T-helper 1 cell treated with Interleukin-12 subunit alpha and Interleukin-12 subunit beta and Interleukin-4 antibody, amounts not matched to agents 30 μg/mL and 1 μg/mL, for 36 hours (primary cell): ENCODE measurements at regions not wholly inside any gene's neighbourhood (a gene's known extent, or its start where the extent isn't known, plus 50 kb on each side); places are given as distances from the start of the nearest gene placed in this dataset.
"Not testable (repeated sequence)": the region's sequence is repeated elsewhere in the genome, so short reads cannot be mapped to it uniquely, and the experiment has no call there.

Experiments used
- H3K27ac Mint-ChIP-seq: one replicate; pipeline ENCODE4 v1.8.0; 2021; ENCODE audit warnings: mild to moderate bottlenecking, mixed read lengths
- H3K27me3 Mint-ChIP-seq: one replicate; pipeline ENCODE4 v1.8.0; 2021; ENCODE audit warnings: low read depth, mixed read lengths
- H3K36me3 Mint-ChIP-seq: one replicate; pipeline ENCODE4 v1.8.0; 2021; ENCODE audit warnings: low read depth, mixed read lengths
- H3K4me1 Mint-ChIP-seq: one replicate; pipeline ENCODE4 v1.8.0; 2021; ENCODE audit warnings: low read depth, mixed read lengths
- H3K4me3 Mint-ChIP-seq: one replicate; pipeline ENCODE4 v1.8.0; 2021; ENCODE audit warnings: mild to moderate bottlenecking, moderate library complexity, mixed read lengths
- H3K9me3 Mint-ChIP-seq: one replicate; pipeline ENCODE4 v1.8.0; 2021; ENCODE audit warnings: mixed read lengths

DNA sequence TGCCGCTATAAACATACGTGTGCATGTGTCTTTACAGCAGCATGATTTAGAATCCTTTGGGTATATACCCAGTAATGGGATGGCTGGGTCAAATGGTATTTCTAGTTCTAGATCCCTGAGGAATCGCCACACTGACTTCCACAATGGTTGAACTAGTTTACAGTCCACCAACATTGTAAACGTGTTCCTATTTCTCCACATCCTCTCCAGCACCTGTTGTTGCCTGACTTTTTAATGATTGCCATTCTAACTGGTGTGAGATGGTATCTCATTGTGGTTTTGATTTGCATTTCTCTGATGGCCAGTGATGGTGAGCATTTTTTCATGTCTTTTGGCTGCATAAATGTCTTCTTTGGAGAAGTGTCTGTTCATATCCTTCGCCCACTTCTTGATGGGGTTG is 121.1 kb downstream of the CRYBB2 start:
- not testable (repeated sequence) for H3K9me3 Mint-ChIP-seq

GRCh38 chr22:25344366-25344765 is 124.9 kb downstream of the CRYBB2 start:
- H3K36me3 Mint-ChIP-seq, H3K4me1 Mint-ChIP-seq, H3K4me3 Mint-ChIP-seq, H3K27ac Mint-ChIP-seq, H3K9me3 Mint-ChIP-seq, H3K27me3 Mint-ChIP-seq: not testable (repeated sequence)

More for the DNA sequence above, 121.1 kb downstream of the CRYBB2 start:
- H3K27ac Mint-ChIP-seq, H3K27me3 Mint-ChIP-seq, H3K4me3 Mint-ChIP-seq, H3K4me1 Mint-ChIP-seq, H3K36me3 Mint-ChIP-seq: not testable (repeated sequence)

DNA sequence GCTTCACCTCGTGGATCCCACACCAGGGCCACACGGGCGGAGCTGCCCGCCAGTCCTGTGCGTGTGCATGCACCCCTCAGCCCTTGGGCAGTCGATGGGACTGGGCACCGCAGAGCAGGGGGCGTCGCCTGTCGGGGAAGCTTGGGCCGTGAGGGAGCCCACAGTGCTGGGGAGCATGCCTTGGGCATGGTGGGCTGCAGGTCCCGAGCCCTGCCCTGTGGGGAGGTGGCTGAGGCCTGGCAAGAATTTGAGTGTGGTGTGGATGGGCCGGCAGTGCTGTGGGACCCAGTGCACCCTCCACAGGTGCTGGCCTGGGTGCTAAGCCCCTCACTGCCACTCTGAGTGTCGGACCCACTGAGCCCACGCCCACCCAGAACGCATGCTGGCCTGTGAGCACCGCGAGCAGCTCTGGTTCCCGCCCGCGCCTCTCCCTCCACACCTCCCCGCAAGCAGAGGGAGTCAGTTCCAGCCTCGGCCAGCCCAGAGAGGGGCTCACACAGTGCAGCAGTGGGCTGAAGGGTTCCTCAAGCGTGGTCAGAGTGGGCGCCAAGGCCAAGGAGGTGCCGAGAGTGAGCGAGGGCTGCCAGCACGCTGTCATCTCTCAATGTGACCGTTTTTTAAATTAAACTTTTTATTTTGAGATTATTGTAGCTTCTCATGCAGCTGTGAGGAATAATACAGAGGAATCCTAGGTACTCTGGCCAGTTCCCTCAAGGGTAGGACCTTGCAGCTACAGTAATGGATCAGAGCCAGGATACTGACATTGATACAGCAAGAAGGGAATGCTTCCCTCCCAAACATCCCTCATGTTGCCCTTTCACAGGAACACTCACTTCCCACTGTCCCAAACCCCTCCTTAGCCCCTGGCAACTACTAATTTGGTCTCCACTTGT is 127.7 kb downstream of the CRYBB2 start:
- no peak overlapping the region for H3K27ac Mint-ChIP-seq
- H3K4me1 Mint-ChIP-seq: no peaks in the 10 kb centered on the region
- H3K9me3 Mint-ChIP-seq: peaks cover 1% of the 10 kb centered on the region
- H3K36me3 Mint-ChIP-seq: peaks cover 4% of the 10 kb centered on the region
- no peaks in the 10 kb centered on the region for H3K27me3 Mint-ChIP-seq
- H3K4me3 Mint-ChIP-seq: no peak overlapping the region

DNA sequence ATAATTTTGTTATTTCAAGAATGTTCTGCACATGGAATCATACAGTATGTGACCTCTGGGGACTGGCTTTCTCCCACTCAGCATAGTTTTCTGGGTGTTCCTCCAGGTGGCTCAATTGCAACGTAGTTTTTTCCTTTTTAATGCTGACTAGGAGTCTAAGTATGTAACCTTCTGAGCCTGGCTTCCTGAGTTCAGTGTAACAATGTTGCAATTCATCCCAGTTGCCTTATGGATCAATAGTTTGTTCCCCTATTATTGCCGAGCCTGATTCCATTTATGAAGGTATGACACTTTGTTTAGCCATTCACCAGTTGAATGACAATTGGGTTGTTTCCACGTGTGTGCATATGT is 128.3 kb downstream of the CRYBB2 start:
- Mint-ChIP-seq H3K4me3 (no peak overlapping the region), H3K36me3 (peaks cover 4% of the 10 kb centered on the region), H3K27ac (no peak overlapping the region), H3K9me3 (no peaks in the 10 kb centered on the region), H3K4me1 (no peaks in the 10 kb centered on the region), H3K27me3 (no peaks in the 10 kb centered on the region)

- no peak overlapping the region for H3K27ac Mint-ChIP-seq
- H3K9me3 Mint-ChIP-seq: no peaks in the 10 kb centered on the region
- no peaks in the 10 kb centered on the region for H3K4me1 Mint-ChIP-seq
- H3K36me3 Mint-ChIP-seq: peaks cover 6% of the 10 kb centered on the region
- H3K27me3 Mint-ChIP-seq: no peaks in the 10 kb centered on the region
- H3K4me3 Mint-ChIP-seq: no peak overlapping the region
Measured at GRCh38 chr22:25348391-25348790, 129.0 kb downstream of the CRYBB2 start.

DNA sequence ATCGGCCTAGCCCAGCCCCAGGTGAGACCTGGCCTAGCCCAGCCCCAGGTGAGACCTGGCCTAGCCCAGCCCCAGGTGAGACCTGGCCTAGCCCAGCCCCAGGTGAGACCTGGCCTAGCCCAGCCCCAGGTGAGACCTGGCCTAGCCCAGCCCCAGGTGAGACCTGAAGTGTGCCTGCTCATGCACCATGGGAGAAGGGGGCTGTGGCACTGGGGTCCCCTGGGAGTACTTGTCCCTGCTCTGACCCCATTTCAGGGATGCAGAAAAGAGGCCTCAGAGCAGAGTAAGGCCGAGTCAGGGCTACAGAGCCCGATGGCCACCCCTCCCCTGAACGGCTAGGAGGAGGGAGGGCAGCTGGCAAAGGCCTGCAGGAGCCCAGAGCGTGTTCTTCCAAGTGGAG is 129.6 kb downstream of the CRYBB2 start:
- not testable (repeated sequence) for H3K36me3 Mint-ChIP-seq, H3K4me3 Mint-ChIP-seq, H3K9me3 Mint-ChIP-seq, H3K4me1 Mint-ChIP-seq, H3K27me3 Mint-ChIP-seq, H3K27ac Mint-ChIP-seq

DNA sequence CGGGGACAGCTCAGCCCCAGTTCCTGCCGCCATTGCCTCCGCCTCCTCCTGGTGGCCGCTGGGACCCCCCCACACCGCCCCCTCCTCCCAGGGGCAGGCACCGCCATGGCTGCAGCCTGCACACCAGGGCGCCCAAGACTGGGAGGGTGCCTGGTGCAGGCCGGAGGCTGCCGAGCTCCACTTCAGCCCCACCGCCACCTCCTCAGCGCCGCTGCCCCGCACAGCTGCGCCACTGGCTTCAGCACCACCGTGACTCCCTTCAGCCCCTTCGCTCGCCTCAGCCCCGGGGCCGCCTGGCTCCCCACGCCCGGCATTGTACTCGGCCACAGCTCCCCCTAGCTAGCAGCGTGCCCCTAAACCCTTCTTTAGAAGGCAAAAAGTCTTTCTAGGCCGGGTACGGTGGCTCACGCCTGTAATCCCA is 131.1 kb downstream of the CRYBB2 start:
- Mint-ChIP-seq H3K27me3 (no peaks in the 10 kb centered on the region), H3K4me3 (no peak overlapping the region), H3K36me3 (peaks cover 10% of the 10 kb centered on the region), H3K27ac (no peak overlapping the region), H3K9me3 (no peaks in the 10 kb centered on the region), H3K4me1 (no peaks in the 10 kb centered on the region)

DNA sequence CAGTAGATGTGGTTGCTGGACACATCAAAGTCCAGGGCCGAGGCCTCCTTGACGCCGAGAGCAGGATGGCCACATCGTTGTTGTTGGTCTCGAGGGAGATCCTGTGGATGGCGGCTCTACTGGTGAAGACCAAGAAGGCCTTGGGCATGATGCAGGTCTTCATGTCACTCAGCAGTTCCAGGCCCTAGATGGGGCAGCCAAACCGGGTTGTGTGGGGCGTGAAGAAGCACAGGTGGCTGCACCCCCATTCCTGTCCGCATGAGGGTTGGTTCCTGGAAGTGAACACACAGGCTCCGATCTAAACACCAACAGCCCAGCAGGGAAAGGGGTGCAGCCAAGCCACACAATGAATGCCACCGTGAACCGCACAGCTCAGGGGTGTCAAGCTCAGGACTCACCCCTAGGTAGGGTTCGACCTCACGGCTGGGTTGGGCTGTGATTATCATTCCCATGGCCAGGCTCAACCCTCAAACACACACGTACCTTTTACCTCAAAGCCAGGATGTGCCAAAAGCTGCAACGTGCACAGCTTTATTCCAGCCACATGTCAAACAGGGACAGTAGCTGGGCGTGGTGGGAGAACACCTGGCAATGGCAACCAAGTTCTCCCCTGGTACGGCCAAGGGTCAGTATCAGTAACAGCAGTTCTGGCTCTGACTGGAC is 132.3 kb downstream of the CRYBB2 start:
- Mint-ChIP-seq H3K4me1 (no peaks in the 10 kb centered on the region), H3K27me3 (no peaks in the 10 kb centered on the region), H3K27ac (no peak overlapping the region), H3K9me3 (no peaks in the 10 kb centered on the region), H3K4me3 (no peak overlapping the region), H3K36me3 (peaks cover 10% of the 10 kb centered on the region)

- Mint-ChIP-seq H3K27me3 (no peaks in the 10 kb centered on the region), H3K9me3 (no peaks in the 10 kb centered on the region), H3K4me1 (no peaks in the 10 kb centered on the region), H3K27ac (no peak overlapping the region), H3K36me3 (peaks cover 10% of the 10 kb centered on the region), H3K4me3 (no peak overlapping the region)
Measured at GRCh38 chr22:25352294-25352680, 132.8 kb downstream of the CRYBB2 start.

GRCh38 chr22:25353516-25354445 is 134.3 kb downstream of the CRYBB2 start:
- no peaks in the 10 kb centered on the region for H3K9me3 Mint-ChIP-seq
- H3K4me1 Mint-ChIP-seq: no peaks in the 10 kb centered on the region
- H3K27me3 Mint-ChIP-seq: no peaks in the 10 kb centered on the region
- H3K36me3 Mint-ChIP-seq: peaks cover 10% of the 10 kb centered on the region
- no peak overlapping the region for H3K4me3 Mint-ChIP-seq
- no peak overlapping the region for H3K27ac Mint-ChIP-seq

DNA sequence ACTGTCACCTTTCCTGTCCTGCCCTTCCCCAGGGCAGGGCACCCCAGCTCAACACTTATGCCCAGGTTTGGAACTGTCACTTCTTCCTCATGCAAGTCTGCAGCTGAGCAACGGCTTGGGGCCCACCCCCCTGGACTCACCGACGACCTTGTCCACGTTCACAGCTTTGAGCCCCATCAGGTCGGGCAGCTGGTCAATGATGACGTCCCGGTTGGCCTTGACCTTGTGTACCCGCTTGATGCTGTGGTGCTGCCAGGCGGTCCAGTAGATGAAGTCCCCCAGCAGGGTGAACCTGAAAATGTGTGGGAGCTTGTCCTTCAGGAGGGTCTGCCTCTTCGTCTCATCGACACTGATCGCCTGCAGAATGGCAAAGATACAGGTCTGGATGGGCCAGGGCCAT is 135.0 kb downstream of the CRYBB2 start:
- Mint-ChIP-seq H3K36me3 (peaks cover 10% of the 10 kb centered on the region), H3K9me3 (no peaks in the 10 kb centered on the region), H3K4me3 (no peak overlapping the region), H3K27ac (no peak overlapping the region), H3K27me3 (no peaks in the 10 kb centered on the region), H3K4me1 (no peaks in the 10 kb centered on the region)

DNA sequence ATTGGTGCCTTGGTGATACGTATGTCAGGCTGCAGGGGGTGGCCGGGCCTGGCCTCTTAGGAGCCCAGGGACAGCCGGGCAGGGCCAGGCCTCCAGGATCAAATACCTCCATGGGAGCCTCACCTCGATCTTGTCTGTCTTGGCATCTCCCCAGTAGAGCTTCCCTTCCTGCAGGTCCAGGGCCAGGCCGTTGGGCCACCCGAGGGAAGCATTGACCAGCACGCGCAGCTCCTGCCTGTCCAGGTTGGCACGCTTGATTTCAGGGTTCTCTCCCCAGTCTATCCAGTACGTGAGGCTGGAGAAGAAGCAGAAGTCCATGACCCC is 137.7 kb downstream of the CRYBB2 start:
- no peak overlapping the region for H3K27ac Mint-ChIP-seq
- H3K27me3 Mint-ChIP-seq: no peaks in the 10 kb centered on the region
- H3K36me3 Mint-ChIP-seq: peaks cover 6% of the 10 kb centered on the region
- H3K4me1 Mint-ChIP-seq: peaks cover under 1% of the 10 kb centered on the region
- no peaks in the 10 kb centered on the region for H3K9me3 Mint-ChIP-seq
- H3K4me3 Mint-ChIP-seq: no peak overlapping the region

GRCh38 chr22:25357606-25358420 is 138.4 kb downstream of the CRYBB2 start:
- H3K9me3 Mint-ChIP-seq: no peaks in the 10 kb centered on the region
- peaks cover 2% of the 10 kb centered on the region for H3K4me1 Mint-ChIP-seq
- no peak overlapping the region for H3K4me3 Mint-ChIP-seq
- H3K27ac Mint-ChIP-seq: no peak overlapping the region
- no peaks in the 10 kb centered on the region for H3K27me3 Mint-ChIP-seq
- peaks cover 5% of the 10 kb centered on the region for H3K36me3 Mint-ChIP-seq
